OCI-LY3 (cell line): ENCODE measurements at regions not wholly inside any gene's neighbourhood (a gene's known extent, or its start where the extent isn't known, plus 50 kb on each side); places are given as distances from the start of the nearest gene placed in this dataset.

ENCODE experiments used
- EZH2phosphoT487 ChIP-seq: fragments of 200-600 bp; shearing (Covaris generic); IDR thresholded peaks from 2 replicates; pipeline ENCODE4 v1.6.1; 2018; ENCODE audit warnings: antibody characterized with exemption, mixed run types, low read depth
- TF ChIP-seq, protein P1 (sequence below): fragments of 200-600, 300-600 bp; sonication (generic); IDR thresholded peaks from 2 replicates; pipeline ENCODE4 v1.5.1; 2014; ENCODE audit warnings: antibody characterized with exemption, low read length, low read depth

DNA sequence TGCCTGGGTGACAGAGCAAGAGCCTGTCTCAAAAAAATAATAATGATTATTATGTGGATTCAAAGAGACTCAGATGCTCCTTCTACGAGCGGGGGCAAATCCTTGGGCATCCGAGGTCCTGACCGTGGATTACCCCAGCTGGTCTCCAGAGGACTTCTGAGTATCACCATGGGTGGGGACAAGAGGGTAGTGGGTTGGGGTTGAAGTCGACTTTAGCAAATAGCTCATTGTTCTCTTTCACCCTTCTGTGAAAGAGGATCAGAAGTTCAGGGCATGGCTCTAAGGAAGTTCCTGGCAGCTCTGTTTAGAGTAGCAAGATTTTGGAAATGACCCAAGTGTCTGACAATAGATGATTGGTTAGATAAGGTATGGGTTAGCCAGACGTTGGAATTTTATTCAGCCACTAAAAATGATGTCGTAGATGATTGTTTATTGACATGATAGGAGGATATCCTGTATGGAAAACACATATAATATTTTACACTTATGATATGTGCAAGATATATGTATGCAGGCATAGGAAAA lies 59.0 kb upstream of the SPRED2 start:
- TF ChIP-seq, protein P1, sequence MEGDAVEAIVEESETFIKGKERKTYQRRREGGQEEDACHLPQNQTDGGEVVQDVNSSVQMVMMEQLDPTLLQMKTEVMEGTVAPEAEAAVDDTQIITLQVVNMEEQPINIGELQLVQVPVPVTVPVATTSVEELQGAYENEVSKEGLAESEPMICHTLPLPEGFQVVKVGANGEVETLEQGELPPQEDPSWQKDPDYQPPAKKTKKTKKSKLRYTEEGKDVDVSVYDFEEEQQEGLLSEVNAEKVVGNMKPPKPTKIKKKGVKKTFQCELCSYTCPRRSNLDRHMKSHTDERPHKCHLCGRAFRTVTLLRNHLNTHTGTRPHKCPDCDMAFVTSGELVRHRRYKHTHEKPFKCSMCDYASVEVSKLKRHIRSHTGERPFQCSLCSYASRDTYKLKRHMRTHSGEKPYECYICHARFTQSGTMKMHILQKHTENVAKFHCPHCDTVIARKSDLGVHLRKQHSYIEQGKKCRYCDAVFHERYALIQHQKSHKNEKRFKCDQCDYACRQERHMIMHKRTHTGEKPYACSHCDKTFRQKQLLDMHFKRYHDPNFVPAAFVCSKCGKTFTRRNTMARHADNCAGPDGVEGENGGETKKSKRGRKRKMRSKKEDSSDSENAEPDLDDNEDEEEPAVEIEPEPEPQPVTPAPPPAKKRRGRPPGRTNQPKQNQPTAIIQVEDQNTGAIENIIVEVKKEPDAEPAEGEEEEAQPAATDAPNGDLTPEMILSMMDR: no peak
- TF ChIP-seq EZH2phosphoT487: no peak
